ENCODE measurements at regions not wholly inside any gene's neighbourhood (a gene's known extent, or its start where the extent isn't known, plus 50 kb on each side); places are given as distances from the start of the nearest gene placed in this dataset.
"Not testable (repeated sequence)": the region's sequence is repeated elsewhere in the genome, so short reads cannot be mapped to it uniquely, and the experiment has no call there.

- DNase-seq (ENCODE audit: low spot score) = no peak
- Mint-ChIP-seq H3K36me3 (ENCODE audit: low read depth) (no peaks in the 10 kb centered on the region), H3K9me3 (no peaks in the 10 kb centered on the region), H3K27ac (no peak overlapping the region), H3K4me1 (ENCODE audit: low read depth) (no peaks in the 10 kb centered on the region), H3K27me3 (ENCODE audit: insufficient read depth) (no peaks in the 10 kb centered on the region), H3K4me3 (no peak overlapping the region)
- intact Hi-C loops (cut with micrococcal nuclease) = no loop called here
Measured at GRCh38 chr2:41204315-41204714, 752.4 kb upstream of the SLC8A1 start.

- Mint-ChIP-seq H3K9me3 (peaks cover 3% of the 10 kb centered on the region), H3K36me3 (ENCODE audit: low read depth) (no peaks in the 10 kb centered on the region), H3K4me3 (no peak overlapping the region), H3K27me3 (ENCODE audit: insufficient read depth) (no peaks in the 10 kb centered on the region), H3K4me1 (ENCODE audit: low read depth) (no peaks in the 10 kb centered on the region), H3K27ac (no peak overlapping the region)
- DNase-seq (ENCODE audit: low spot score) = no peak
- intact Hi-C loops (cut with micrococcal nuclease) = no loop called here
Measured at GRCh38 chr2:41206004-41206403, 754.1 kb upstream of the SLC8A1 start.

GRCh38 chr2:41207578-41207977 is 755.7 kb upstream of the SLC8A1 start:
- Mint-ChIP-seq H3K27ac (no peak overlapping the region), H3K27me3 (ENCODE audit: insufficient read depth) (no peaks in the 10 kb centered on the region), H3K4me1 (ENCODE audit: low read depth) (no peaks in the 10 kb centered on the region), H3K36me3 (ENCODE audit: low read depth) (no peaks in the 10 kb centered on the region), H3K4me3 (no peak overlapping the region), H3K9me3 (peaks cover 3% of the 10 kb centered on the region)
- no peak for DNase-seq (ENCODE audit: low spot score)
- intact Hi-C loops (cut with micrococcal nuclease) = no loop called here

GRCh38 chr2:41210030-41210429 is 758.1 kb upstream of the SLC8A1 start:
- intact Hi-C loops (cut with micrococcal nuclease); H3K4me1 Mint-ChIP-seq (ENCODE audit: low read depth); H3K36me3 Mint-ChIP-seq (ENCODE audit: low read depth); H3K4me3 Mint-ChIP-seq; H3K27me3 Mint-ChIP-seq (ENCODE audit: insufficient read depth); H3K27ac Mint-ChIP-seq; H3K9me3 Mint-ChIP-seq; DNase-seq (ENCODE audit: low spot score): not testable (repeated sequence)

GRCh38 chr2:41216978-41217377 is 765.1 kb upstream of the SLC8A1 start:
- H3K36me3 Mint-ChIP-seq (ENCODE audit: low read depth) = no peaks in the 10 kb centered on the region
- H3K4me3 Mint-ChIP-seq = no peak overlapping the region
- no peak for DNase-seq (ENCODE audit: low spot score)
- peaks cover 4% of the 10 kb centered on the region for H3K9me3 Mint-ChIP-seq
- no peaks in the 10 kb centered on the region for H3K27me3 Mint-ChIP-seq (ENCODE audit: insufficient read depth)
- no peaks in the 10 kb centered on the region for H3K4me1 Mint-ChIP-seq (ENCODE audit: low read depth)
- intact Hi-C loops (cut with micrococcal nuclease) = no loop called here
- H3K27ac Mint-ChIP-seq = no peak overlapping the region

- no peak overlapping the region for H3K4me3 Mint-ChIP-seq
Measured at GRCh38 chr2:41222593-41222992, 770.7 kb upstream of the SLC8A1 start.

GRCh38 chr2:41234093-41234492 is 782.2 kb upstream of the SLC8A1 start:
- DNase-seq (ENCODE audit: low spot score) = no peak
- no peaks in the 10 kb centered on the region for H3K4me1 Mint-ChIP-seq (ENCODE audit: low read depth)
- no peaks in the 10 kb centered on the region for H3K36me3 Mint-ChIP-seq (ENCODE audit: low read depth)
- peaks cover 17% of the 10 kb centered on the region for H3K9me3 Mint-ChIP-seq
- no peak overlapping the region for H3K27ac Mint-ChIP-seq
- no peaks in the 10 kb centered on the region for H3K27me3 Mint-ChIP-seq (ENCODE audit: insufficient read depth)
- no peak overlapping the region for H3K4me3 Mint-ChIP-seq
- intact Hi-C loops (cut with micrococcal nuclease) = no loop called here

More at GRCh38 chr2:41222593-41222992, 770.7 kb upstream of the SLC8A1 start:
- no peak for DNase-seq (ENCODE audit: low spot score)
- Mint-ChIP-seq H3K27ac (no peak overlapping the region), H3K27me3 (ENCODE audit: insufficient read depth) (no peaks in the 10 kb centered on the region), H3K9me3 (peaks cover 11% of the 10 kb centered on the region), H3K4me1 (ENCODE audit: low read depth) (no peaks in the 10 kb centered on the region), H3K36me3 (ENCODE audit: low read depth) (no peaks in the 10 kb centered on the region)
- intact Hi-C loops (cut with micrococcal nuclease) = no loop called here

GRCh38 chr2:41241325-41242000 is 789.6 kb upstream of the SLC8A1 start:
- Mint-ChIP-seq H3K9me3 (no peaks in the 10 kb centered on the region), H3K27ac (no peak overlapping the region)
- intact Hi-C loops (cut with micrococcal nuclease) = no loop called here

GRCh38 chr2:41242001-41242331 is 790.1 kb upstream of the SLC8A1 start:
- intact Hi-C loops (cut with micrococcal nuclease) = no loop called here
- no peaks in the 10 kb centered on the region for H3K27me3 Mint-ChIP-seq (ENCODE audit: insufficient read depth)
- H3K4me1 Mint-ChIP-seq (ENCODE audit: low read depth) = no peaks in the 10 kb centered on the region
- no peak overlapping the region for H3K4me3 Mint-ChIP-seq
- no peak overlapping the region for H3K27ac Mint-ChIP-seq
- DNase-seq (ENCODE audit: low spot score) = no peak
- H3K9me3 Mint-ChIP-seq = no peaks in the 10 kb centered on the region
- no peaks in the 10 kb centered on the region for H3K36me3 Mint-ChIP-seq (ENCODE audit: low read depth)

More at GRCh38 chr2:41241325-41242000, 789.6 kb upstream of the SLC8A1 start:
- H3K4me3 Mint-ChIP-seq = no peak overlapping the region
- H3K36me3 Mint-ChIP-seq (ENCODE audit: low read depth) = no peaks in the 10 kb centered on the region
- DNase-seq (ENCODE audit: low spot score) = no peak
- H3K4me1 Mint-ChIP-seq (ENCODE audit: low read depth) = no peaks in the 10 kb centered on the region
- H3K27me3 Mint-ChIP-seq (ENCODE audit: insufficient read depth) = no peaks in the 10 kb centered on the region

GRCh38 chr2:41267929-41268659 is 779.7 kb upstream of the PKDCC start:
- H3K9me3 Mint-ChIP-seq = no peaks in the 10 kb centered on the region
- H3K27me3 Mint-ChIP-seq (ENCODE audit: insufficient read depth) = no peaks in the 10 kb centered on the region
- no peak overlapping the region for H3K27ac Mint-ChIP-seq
- no peaks in the 10 kb centered on the region for H3K4me1 Mint-ChIP-seq (ENCODE audit: low read depth)
- H3K36me3 Mint-ChIP-seq (ENCODE audit: low read depth) = no peaks in the 10 kb centered on the region
- no peak overlapping the region for H3K4me3 Mint-ChIP-seq
- intact Hi-C loops (cut with micrococcal nuclease) = no loop called here
- DNase-seq (ENCODE audit: low spot score) = no peak

GRCh38 chr2:41283079-41283775 is 764.6 kb upstream of the PKDCC start:
- Mint-ChIP-seq H3K9me3 (no peaks in the 10 kb centered on the region), H3K27ac (no peak overlapping the region), H3K36me3 (ENCODE audit: low read depth) (no peaks in the 10 kb centered on the region), H3K27me3 (ENCODE audit: insufficient read depth) (no peaks in the 10 kb centered on the region), H3K4me1 (ENCODE audit: low read depth) (no peaks in the 10 kb centered on the region), H3K4me3 (no peak overlapping the region)
- DNase-seq (ENCODE audit: low spot score) = no peak
- intact Hi-C loops (cut with micrococcal nuclease) = no loop called here

GRCh38 chr2:41293491-41293890 is 754.3 kb upstream of the PKDCC start:
- Mint-ChIP-seq H3K27ac (no peak overlapping the region), H3K4me3 (no peak overlapping the region), H3K36me3 (ENCODE audit: low read depth) (no peaks in the 10 kb centered on the region), H3K27me3 (ENCODE audit: insufficient read depth) (no peaks in the 10 kb centered on the region), H3K9me3 (no peaks in the 10 kb centered on the region), H3K4me1 (ENCODE audit: low read depth) (no peaks in the 10 kb centered on the region)
- DNase-seq (ENCODE audit: low spot score) = no peak
- intact Hi-C loops (cut with micrococcal nuclease) = no loop called here

GRCh38 chr2:41294331-41294730 is 753.5 kb upstream of the PKDCC start:
- DNase-seq (ENCODE audit: low spot score) = no peak
- H3K27me3 Mint-ChIP-seq (ENCODE audit: insufficient read depth) = no peaks in the 10 kb centered on the region
- intact Hi-C loops (cut with micrococcal nuclease) = no loop called here
- no peaks in the 10 kb centered on the region for H3K36me3 Mint-ChIP-seq (ENCODE audit: low read depth)
- no peak overlapping the region for H3K4me3 Mint-ChIP-seq
- no peaks in the 10 kb centered on the region for H3K9me3 Mint-ChIP-seq
- H3K27ac Mint-ChIP-seq = no peak overlapping the region
- no peaks in the 10 kb centered on the region for H3K4me1 Mint-ChIP-seq (ENCODE audit: low read depth)

Data from activated T-helper 1 cell treated with anti-CD3 and anti-CD28 coated beads, Interleukin-12 subunit alpha, Interleukin-12 subunit beta, Interleukin-2, Interleukin-4 antibody, amounts not matched to agents 30 ng/mL and 10 ng/mL and 1 ng/mL, durations not matched to agents 14 hours and 24 hours and 36 hours (primary cell).